ENCODE measurements at regions not wholly inside any gene's neighbourhood (a gene's known extent, or its start where the extent isn't known, plus 50 kb on each side); places are given as distances from the start of the nearest gene placed in this dataset.
A peak's percentile ranks its signal among the peaks of the same experiment; 100 is the strongest.

GRCh38 chr3:137061186-137061585 is 103.4 kb downstream of the IL20RB start:
- no peak for DNase-seq

GRCh38 chr3:137062250-137062649 is 104.5 kb downstream of the IL20RB start:
- no peak for DNase-seq

- no peak for DNase-seq
Measured at GRCh38 chr3:137065381-137065780, 107.6 kb downstream of the IL20RB start.

DNA sequence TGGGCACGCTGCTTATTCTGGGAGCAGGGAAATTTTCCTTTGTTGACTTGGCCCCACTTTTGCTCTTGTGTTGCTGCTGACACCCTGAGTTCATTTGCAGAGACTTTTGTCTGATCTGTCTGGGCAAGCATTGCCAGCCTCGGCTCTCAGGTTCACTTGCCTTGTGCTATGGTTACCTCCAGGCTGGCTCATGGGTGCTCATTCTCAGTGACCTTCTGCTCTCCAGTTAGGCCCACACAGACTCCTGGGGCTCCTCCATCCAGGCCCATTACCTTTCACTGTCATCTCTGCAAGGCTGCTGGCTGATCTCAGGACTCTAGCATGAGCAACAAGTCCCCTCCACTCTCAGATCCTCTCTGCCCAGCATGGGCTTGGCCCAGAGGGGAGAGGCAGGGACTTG is 108.3 kb downstream of the IL20RB start:
- no peak for DNase-seq

- no peak for DNase-seq
Measured at GRCh38 chr3:137071104-137071503, 113.3 kb downstream of the IL20RB start.

DNA sequence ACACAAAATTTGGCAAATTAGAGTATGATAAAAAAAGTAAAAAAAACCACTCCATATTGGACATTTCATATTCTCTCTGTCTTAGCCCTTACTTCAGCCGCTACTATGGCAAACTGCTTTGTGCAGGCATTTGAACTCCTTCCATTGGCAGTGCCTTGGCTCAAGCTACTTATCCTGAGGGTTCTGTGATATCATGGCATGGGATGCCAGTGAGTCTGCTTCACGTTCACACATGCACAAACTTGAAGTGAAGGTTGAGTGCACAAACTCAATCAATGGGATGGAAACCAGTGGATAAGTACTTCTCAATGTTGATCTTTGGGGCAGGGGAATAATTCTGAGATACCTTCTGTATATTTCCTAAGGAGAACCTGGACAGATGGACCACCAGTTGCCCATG is 117.2 kb downstream of the IL20RB start:
- DNase-seq, result no peak

DNA sequence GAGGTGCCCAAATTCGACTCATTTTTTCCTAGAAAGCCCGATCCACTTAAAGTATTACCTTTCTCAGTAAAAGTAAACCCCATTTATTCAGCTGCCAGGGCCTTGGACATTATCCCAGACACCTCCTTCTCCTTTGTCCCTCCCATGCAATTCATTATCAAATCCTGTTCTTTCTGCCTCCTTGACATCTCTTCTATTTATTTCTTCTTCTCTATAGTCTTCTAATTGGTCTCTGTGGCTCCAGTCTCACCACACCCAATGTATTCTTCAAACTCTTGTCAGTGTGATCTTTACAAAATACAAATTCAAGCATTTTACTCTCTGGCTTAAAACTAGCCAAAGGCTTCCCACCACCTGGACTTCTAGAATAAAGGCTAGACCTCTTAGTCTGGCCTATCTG is 120.3 kb downstream of the IL20RB start:
- DNase-seq, result no peak

- DNase-seq, result no peak
Measured at GRCh38 chr3:137079571-137079970, 121.8 kb downstream of the IL20RB start.

DNA sequence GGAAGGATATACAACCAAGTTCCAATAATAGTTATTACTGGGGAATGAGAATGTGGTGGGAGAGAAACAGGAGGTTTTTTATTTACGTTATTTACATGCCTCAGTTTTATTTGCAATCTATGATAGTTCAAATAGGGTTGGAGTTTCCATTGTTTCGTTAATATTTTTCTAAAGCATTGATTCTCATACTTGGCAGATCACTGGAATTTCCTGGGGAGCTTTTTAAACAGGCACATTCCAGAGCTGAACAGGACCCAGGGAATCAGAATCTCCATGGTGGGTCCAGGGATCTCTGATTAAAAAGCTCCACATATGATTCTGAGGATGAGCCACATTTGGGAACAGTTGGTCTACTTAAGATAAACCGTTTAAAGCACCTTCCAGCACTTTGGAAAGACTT is 123.9 kb downstream of the IL20RB start:
- DNase-seq, result no peak

GRCh38 chr3:137082763-137083162 is 125.0 kb downstream of the IL20RB start:
- DNase-seq, result no peak

GRCh38 chr3:137083332-137083731 is 125.5 kb downstream of the IL20RB start:
- no peak for DNase-seq

GRCh38 chr3:137084586-137084985 is 126.8 kb downstream of the IL20RB start:
- DNase-seq, result no peak

DNA sequence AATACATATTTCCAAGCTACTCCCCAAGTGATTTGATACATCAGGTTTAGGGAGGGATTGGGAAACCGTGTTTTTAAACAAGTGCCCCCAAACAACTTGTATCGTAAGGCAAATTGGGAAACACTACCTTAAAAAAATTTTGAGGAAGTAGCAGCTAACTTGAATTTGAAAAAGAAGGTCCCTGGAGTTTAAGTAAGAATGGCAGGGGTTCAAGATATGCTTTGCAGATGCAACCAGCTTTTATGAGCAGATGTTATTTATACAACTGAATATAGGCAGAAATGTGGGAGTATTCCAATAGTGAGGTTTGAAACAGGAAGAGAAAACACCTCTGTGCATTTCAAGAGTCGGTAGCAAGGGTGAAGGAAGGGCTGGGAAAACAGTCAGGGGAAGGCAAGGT is 139.6 kb downstream of the IL20RB start:
- DNase-seq, result no peak

- DNase-seq, result no peak
Measured at GRCh38 chr3:137097852-137098251, 140.1 kb downstream of the IL20RB start.

- DNase-seq, result no peak
Measured at GRCh38 chr3:137099364-137100219, 141.8 kb downstream of the IL20RB start.

GRCh38 chr3:137100326-137100725 is 142.5 kb downstream of the IL20RB start:
- no peak for DNase-seq

GRCh38 chr3:137103739-137104138 is 146.0 kb downstream of the IL20RB start:
- no peak for DNase-seq

DNA sequence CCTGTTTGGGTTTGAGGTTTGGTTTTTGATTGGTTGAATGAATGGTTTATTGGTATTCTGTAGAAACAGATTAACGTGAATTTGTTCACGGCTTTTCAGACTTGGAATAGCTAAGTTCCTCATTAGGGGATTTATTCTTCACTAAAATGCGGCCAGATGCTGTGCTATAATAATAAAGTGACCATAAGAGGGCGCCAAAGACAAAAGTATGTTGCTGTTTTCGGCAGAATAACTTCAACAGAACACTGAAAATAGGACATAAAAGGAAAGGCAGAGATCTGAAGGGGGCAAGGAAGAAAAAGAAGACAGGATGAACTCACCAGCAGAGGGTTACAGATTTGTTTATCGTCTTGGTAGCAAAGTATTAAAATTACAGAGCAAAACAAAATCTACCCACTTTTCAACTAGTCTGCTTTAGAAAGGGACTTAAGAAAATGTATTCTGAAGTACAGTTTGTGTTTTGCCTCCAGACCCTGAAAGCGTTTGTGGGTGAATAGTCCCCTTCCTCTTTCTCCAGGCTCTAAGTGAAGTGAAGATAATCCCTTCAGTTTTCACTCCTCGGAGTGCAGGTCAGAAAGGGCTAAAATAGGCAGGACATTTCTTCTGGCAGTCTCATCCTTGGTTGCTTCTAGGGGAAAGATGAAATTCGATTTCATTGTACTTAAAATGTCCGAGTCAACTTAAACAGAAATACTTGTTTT is 147.6 kb downstream of the IL20RB start:
- DNase-seq, result peak; percentile 52 to 70

GRCh38 chr3:137106612-137107240 is 148.9 kb downstream of the IL20RB start:
- no peak for DNase-seq

GRCh38 chr3:137108699-137109440 is 151.1 kb downstream of the IL20RB start:
- no peak for DNase-seq

GRCh38 chr3:137110392-137110996 is 152.7 kb downstream of the IL20RB start:
- DNase-seq, result no peak

- DNase-seq, result no peak
Measured at GRCh38 chr3:137111497-137111896, 153.7 kb downstream of the IL20RB start.
